HEK293T (cell line): ENCODE measurements at regions not wholly inside any gene's neighbourhood (a gene's known extent, or its start where the extent isn't known, plus 50 kb on each side); places are given as distances from the start of the nearest gene placed in this dataset.

Experiments
- BHLHE40 ChIP-seq: fragments of 450-650 bp; IDR thresholded peaks from 2 replicates; pipeline ENCODE4 v1.6.1; 2016; ENCODE audit warnings: mild to moderate bottlenecking, moderate library complexity, borderline replicate concordance
- FOXA1 ChIP-seq: fragments of 450-650 bp; IDR thresholded peaks from 2 replicates; pipeline ENCODE4 v1.6.1; 2016; ENCODE audit warnings: mild to moderate bottlenecking
- FOXK2 ChIP-seq: fragments of 450-650 bp; IDR thresholded peaks from 2 replicates; pipeline ENCODE4 v1.6.1; 2016; ENCODE audit warnings: mild to moderate bottlenecking
- FOXM1 ChIP-seq: fragments of 450-650 bp; IDR thresholded peaks from 2 replicates; pipeline ENCODE4 v1.6.1; 2017; ENCODE audit warnings: mild to moderate bottlenecking, borderline replicate concordance
- HDGF ChIP-seq: fragments of 450-650 bp; IDR thresholded peaks from 2 replicates; pipeline ENCODE4 v1.6.1; 2017; ENCODE audit warnings: antibody characterized with exemption, borderline replicate concordance
- L3MBTL2 ChIP-seq: fragments of 450-650 bp; conservative IDR thresholded peaks from 2 replicates; pipeline ENCODE4 v1.6.1; 2016; ENCODE audit warnings: mild to moderate bottlenecking
- SP1 ChIP-seq: fragments of 450-650 bp; IDR thresholded peaks from 2 replicates; pipeline ENCODE4 v1.6.1; 2017
- SUZ12 ChIP-seq: fragments of 450-650 bp; IDR thresholded peaks from 2 replicates; pipeline ENCODE4 v1.6.1; 2016; ENCODE audit warnings: mild to moderate bottlenecking
- TF ChIP-seq, protein P1 (sequence below): fragments of 450-650 bp; IDR thresholded peaks from 2 replicates; pipeline ENCODE4 v1.6.1; 2016

DNA sequence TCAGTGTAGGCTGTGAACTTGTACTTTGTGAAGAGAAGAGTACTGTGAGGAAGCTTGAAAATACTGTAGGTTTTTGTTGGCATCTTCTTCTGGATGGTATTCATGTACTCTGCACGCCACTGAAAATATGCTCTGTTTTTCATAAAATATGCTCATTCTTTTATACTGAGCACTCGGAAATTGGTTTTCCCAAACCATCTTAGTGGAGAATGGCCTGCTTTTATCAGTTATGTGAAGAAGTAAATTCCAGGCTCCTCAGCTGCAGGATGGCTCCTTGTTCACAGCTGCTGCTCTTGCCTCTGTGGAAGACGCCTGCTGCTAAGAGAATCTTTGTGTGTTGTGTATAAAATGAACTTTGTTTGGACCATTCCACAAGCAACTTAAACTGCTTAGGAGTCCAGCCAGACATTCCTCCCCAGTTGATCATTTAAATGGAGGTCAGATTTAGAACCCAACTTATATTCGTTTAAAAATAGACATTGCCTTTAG lies 443.5 kb upstream of the RGS6 start:
- TF ChIP-seq FOXK2 (no peak), SUZ12 (no peak), L3MBTL2 (no peak), FOXM1 (no peak), SP1 (no peak), HDGF (no peak), FOXA1 (no peak), BHLHE40 (no peak)
- TF ChIP-seq, protein P1, sequence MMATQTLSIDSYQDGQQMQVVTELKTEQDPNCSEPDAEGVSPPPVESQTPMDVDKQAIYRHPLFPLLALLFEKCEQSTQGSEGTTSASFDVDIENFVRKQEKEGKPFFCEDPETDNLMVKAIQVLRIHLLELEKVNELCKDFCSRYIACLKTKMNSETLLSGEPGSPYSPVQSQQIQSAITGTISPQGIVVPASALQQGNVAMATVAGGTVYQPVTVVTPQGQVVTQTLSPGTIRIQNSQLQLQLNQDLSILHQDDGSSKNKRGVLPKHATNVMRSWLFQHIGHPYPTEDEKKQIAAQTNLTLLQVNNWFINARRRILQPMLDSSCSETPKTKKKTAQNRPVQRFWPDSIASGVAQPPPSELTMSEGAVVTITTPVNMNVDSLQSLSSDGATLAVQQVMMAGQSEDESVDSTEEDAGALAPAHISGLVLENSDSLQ: no peak
